Motor neuron (in vitro differentiated cells): ENCODE measurements at regions not wholly inside any gene's neighbourhood (a gene's known extent, or its start where the extent isn't known, plus 50 kb on each side); places are given as distances from the start of the nearest gene placed in this dataset.
A peak's percentile ranks its signal among the peaks of the same experiment; 100 is the strongest.

Source experiments
- ATAC-seq, 8 experiments: fragments of 200-7000 bp; cut with Tn5 transposase; replicated peaks in 6 of 8; 2 replicates each; pipeline ENCODE4 v1.8.0; 2021; ENCODE audit warnings: mild to moderate bottlenecking in 8 of 8, moderate library complexity in 8 of 8
- H3K27ac ChIP-seq, 2 donors: fragments of 250-450 bp; sonication (Bioruptor Pico); 2 replicates each; pipeline ENCODE4 v1.9.0; 2021; ENCODE audit warnings: antibody characterized with exemption in 2 of 2, mild to moderate bottlenecking in 2 of 2, moderate library complexity in 1 of 2
- H3K4me1 ChIP-seq, 2 donors: fragments of 250-450 bp; sonication (Bioruptor Pico); replicated peaks in 1 of 2; 2 replicates each; pipeline ENCODE4 v1.6.1; 2021; ENCODE audit warnings: antibody characterized with exemption in 2 of 2, mild to moderate bottlenecking in 2 of 2, moderate library complexity in 1 of 2
- H3K4me3 ChIP-seq, 5 donors: fragments of 250-450 bp; sonication (Bioruptor Pico); 2 replicates each; pipeline ENCODE4 v1.9.0; 2021; ENCODE audit warnings: antibody characterized with exemption in 5 of 5, mild to moderate bottlenecking in 5 of 5, moderate library complexity in 4 of 5
- WGBS, 10 experiments: fragments of 450-650 bp; shearing (Covaris generic); methylation state at CpG; one replicate each; pipeline ENCODE4 v1.0.0; 2022; 5-methylcytosine and 5-hydroxymethylcytosine counted together
- in situ Hi-C, 9 experiments: fragments of 400-800 bp; cut with MboI; loops; one replicate each; pipeline ENCODE4 v1.15.0; 2021; ENCODE audit warnings: low sequenced_read_pairs in 9 of 9, low pct_unique_long_range_greater_than_20kb in 2 of 9; ENCODE audit not compliant: unreplicated experiment in 9 of 9

- in situ Hi-C loops: no loop called here
These were observed 136.7 kb upstream of the NECTIN1 start for GRCh38 chr11:119865661-119866156.

DNA sequence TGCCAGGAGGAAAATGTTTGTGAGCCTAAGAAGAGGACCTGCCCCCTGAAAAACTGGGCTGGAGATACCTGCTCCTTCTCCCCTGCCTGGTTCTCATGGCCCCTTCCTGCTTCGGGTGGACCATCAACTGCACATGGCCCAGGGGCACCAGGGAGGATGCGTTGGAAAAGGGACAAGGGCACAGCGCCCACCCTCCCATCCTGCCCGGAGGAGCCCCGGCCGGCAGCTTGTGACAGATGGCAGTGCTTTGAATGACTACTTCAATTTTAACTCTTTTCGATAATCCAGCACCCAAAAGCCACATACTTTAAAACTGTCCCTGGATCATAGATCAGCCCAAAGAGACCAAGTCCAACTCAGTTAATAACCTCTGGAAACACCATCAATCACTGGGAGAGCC, 135.8 kb upstream of the NECTIN1 start:
- H3K4me1 ChIP-seq: peaks cover 24 to 33% of the 10 kb centered on the region in 2 donors
- H3K4me3 ChIP-seq: no peak overlapping the region
- in situ Hi-C loops: no loop called here
- 0 to 100% (median 89%) methylated on average over 1 to 2 of the region's 7 CpGs; no CpG with 5 or more reads in 4 of the 10 experiments for WGBS, 10 experiments
- no peak for ATAC-seq
- H3K27ac ChIP-seq: peak overlapping the region in 1 of 2 donors; percentile 62

More at GRCh38 chr11:119865661-119866156, 136.7 kb upstream of the NECTIN1 start:
- no peak overlapping the region for H3K4me3 ChIP-seq
- H3K4me1 ChIP-seq: peaks cover 24 to 33% of the 10 kb centered on the region in 2 donors
- WGBS, 10 experiments: 20 to 80% (median 80%) methylated on average over 1 of the region's 2 CpGs; no CpG with 5 or more reads in 7 of the 10 experiments
- peak in 4 of 8 experiments; percentile 31 to 94 (median 72) for ATAC-seq
- H3K27ac ChIP-seq: no peak overlapping the region

DNA sequence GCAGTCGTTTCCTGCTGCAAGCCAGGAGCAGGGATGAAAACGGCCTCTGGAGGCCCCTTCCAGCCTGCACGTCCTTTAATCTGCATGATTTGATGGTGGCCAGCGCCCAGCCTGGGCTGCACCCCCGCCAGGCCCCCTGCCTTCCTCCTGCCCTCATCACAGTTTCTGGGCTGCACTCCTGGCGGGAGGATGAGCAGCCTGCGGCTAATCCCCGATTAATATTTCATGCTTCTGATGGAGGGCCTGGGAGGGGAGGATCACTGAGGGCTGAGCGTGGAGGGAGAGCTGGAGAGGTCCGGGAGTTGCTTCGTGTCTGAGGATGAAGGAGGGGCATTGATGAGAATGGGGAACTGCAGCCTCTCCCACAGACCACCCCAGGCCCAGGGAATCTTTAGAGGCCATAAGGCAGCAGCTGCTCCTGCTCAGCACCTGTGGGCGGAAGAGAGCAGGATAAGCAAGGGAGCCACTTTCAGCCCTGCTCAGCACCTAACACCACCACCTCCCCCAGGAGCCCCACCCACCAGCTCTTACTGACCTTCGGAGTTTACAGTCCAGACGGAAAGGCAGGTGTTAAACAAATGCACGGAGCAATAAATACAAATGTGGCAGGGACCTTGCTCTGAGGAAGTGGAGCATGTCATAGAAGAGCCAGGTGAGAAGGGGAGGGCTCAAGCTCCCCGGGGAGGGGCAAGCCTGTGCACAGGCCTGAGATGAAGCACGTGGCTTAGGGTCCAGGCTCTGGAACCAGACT, 135.0 kb upstream of the NECTIN1 start:
- peak overlapping the region; percentile 62 to 74 for H3K27ac ChIP-seq
- H3K4me1 ChIP-seq: peaks cover 24 to 33% of the 10 kb centered on the region in 2 donors
- 27 to 45% (median 41%) methylated on average over 1 to 5 of the region's 17 CpGs; no CpG with 5 or more reads in 6 of the 10 experiments for WGBS, 10 experiments
- ATAC-seq: peak in 6 of 8 experiments; percentile 19 to 90 (median 88)
- in situ Hi-C loops: no loop called here
- H3K4me3 ChIP-seq: no peak overlapping the region

GRCh38 chr11:119863236-119863635, 134.2 kb upstream of the NECTIN1 start:
- in situ Hi-C loops: no loop called here
- no peak overlapping the region for H3K4me3 ChIP-seq
- no peak for ATAC-seq
- H3K27ac ChIP-seq: peak overlapping the region; percentile 62 to 74
- WGBS, 10 experiments: 0 to 100% (median 83%) methylated on average over 1 to 4 of the region's 8 CpGs; no CpG with 5 or more reads in 3 of the 10 experiments
- H3K4me1 ChIP-seq: peaks cover 27 to 33% of the 10 kb centered on the region in 2 donors

- 0 to 86% (median 20%) methylated on average over 1 to 2 of the region's 5 CpGs; no CpG with 5 or more reads in 6 of the 10 experiments for WGBS, 10 experiments
- H3K4me1 ChIP-seq: peaks cover 30 to 36% of the 10 kb centered on the region in 2 donors
- ATAC-seq: no peak
These were observed 132.2 kb upstream of the NECTIN1 start for GRCh38 chr11:119861160-119861559.

DNA sequence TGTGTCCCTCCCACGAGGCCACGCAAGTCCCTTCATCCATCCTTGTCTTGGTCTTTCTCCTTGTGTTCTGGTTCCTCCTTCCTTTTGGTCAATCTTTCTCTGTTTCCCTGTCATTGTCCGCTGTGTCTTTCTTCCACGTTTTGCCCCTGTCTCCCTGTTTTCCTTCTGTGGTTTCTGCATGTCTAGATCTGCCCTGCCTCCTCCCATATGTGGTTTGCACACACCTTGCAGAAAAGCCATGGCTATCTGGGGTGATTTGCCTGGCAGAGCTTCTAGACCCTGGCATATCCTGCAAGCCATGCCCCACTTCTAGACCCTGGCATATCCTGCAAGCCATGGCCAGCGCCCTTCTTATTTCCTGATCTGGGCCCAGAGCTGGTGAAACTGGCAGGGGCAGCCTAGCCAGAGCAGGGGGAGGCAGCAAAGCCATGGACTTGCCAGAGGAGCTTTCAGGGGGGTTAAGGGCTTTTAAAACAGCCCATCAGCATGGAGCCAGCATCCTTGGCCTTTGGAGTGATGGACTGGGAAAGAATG, 131.6 kb upstream of the NECTIN1 start:
- no peak for ATAC-seq
- in situ Hi-C loops: no loop called here
- Histone ChIP-seq H3K4me1 (peaks cover 30 to 33% of the 10 kb centered on the region in 2 donors), H3K27ac (no peak overlapping the region), H3K4me3 (no peak overlapping the region)
- WGBS, 10 experiments: 72 to 93% (median 86%) methylated on average over 2 to 5 of the region's 5 CpGs; no CpG with 5 or more reads in 7 of the 10 experiments

More at GRCh38 chr11:119861160-119861559, 132.2 kb upstream of the NECTIN1 start:
- H3K4me3 ChIP-seq: no peak overlapping the region
- H3K27ac ChIP-seq: no peak overlapping the region
- in situ Hi-C loops: no loop called here

GRCh38 chr11:119859684-119860083, 130.7 kb upstream of the NECTIN1 start:
- in situ Hi-C loops: no loop called here
- Histone ChIP-seq H3K4me3 (no peak overlapping the region), H3K27ac (no peak overlapping the region), H3K4me1 (peaks cover 22 to 23% of the 10 kb centered on the region in 2 donors)
- 60 to 100% (median 83%) methylated on average over 1 to 3 of the region's 4 CpGs; no CpG with 5 or more reads in 3 of the 10 experiments for WGBS, 10 experiments
- ATAC-seq: no peak

GRCh38 chr11:119858288-119858687, 129.3 kb upstream of the NECTIN1 start:
- 7 to 100% (median 66%) methylated on average over 1 to 9 of the region's 12 CpGs for WGBS, 10 experiments

DNA sequence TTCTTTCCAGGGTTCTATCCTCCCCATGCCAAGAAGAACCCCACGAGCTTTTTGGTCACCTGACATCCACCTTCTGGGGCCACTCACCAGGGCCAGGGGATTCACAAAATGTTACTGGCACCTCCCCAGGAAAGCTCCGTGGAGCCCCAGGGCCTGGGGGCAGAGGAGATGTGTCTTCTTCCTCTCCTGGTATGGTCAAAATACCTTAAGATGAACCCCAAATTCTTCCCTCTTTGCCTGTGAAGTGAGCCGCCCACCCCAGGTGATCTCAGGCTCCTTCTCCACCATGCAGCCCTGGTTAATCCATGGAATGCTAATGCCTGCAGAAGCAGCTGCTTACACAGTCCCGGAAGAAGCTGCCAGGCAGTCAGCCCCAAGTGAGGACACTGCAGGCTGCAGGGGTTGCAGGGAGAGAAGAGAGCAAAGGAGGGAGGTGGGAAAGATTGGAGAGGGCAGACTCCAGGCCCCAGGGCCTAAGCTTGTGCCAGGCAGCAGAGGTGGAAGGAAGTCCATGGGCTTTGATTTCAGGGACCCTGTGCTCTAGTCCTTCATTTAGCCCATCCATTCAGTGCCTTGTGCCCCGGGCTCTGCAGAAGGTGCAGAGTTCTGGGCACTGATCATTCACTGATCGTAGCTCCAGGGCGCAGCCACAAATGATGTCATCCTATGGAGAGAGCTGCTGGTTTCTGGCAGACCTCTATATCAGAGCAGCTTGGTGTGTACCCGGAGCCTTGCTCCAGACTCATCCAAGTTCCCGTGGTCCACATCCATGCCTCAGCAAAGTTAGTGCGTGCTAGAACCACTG, 127.9 kb upstream of the NECTIN1 start:
- Histone ChIP-seq H3K27ac (no peak overlapping the region), H3K4me3 (no peak overlapping the region), H3K4me1 (peaks cover 2 to 5% of the 10 kb centered on the region in 2 donors)
- peak in 6 of 8 experiments; percentile 67 to 86 (median 70) for ATAC-seq
- 0 to 81% (median 50%) methylated on average over 1 to 8 of the region's 10 CpGs; no CpG with 5 or more reads in 4 of the 10 experiments for WGBS, 10 experiments
- in situ Hi-C loops: no loop called here

More at GRCh38 chr11:119858288-119858687, 129.3 kb upstream of the NECTIN1 start:
- Histone ChIP-seq H3K4me1 (peaks cover 8 to 9% of the 10 kb centered on the region in 2 donors), H3K4me3 (no peak overlapping the region), H3K27ac (no peak overlapping the region)
- in situ Hi-C loops: no loop called here
- ATAC-seq: no peak

GRCh38 chr11:119855066-119855465, 126.1 kb upstream of the NECTIN1 start:
- H3K4me1 ChIP-seq: peaks cover 2 to 5% of the 10 kb centered on the region in 2 donors
- no peak for ATAC-seq
- no peak overlapping the region for H3K4me3 ChIP-seq
- 13 to 79% (median 57%) methylated on average over 1 of the region's 1 CpG; no CpG with 5 or more reads in 3 of the 10 experiments for WGBS, 10 experiments
- in situ Hi-C loops: no loop called here
- no peak overlapping the region for H3K27ac ChIP-seq

DNA sequence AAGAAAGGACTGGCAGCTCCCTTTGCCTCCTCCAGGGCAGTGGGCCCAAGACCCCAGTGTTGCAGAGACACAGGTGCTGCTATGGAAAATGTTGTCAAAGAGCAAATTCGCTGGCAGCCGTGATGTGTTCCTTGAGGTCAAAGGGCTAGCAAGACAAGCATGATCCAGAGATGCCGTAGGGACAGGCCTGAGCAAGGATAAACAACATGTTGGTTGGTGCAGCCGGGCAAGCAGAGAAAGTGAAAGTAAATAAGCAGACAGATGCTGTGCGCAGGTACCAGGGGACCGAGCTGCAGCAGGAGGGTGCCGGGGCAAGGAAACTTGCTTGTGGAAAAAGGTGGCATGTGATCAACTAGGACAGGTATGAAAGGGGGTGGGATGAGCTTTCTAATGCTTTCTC, 125.5 kb upstream of the NECTIN1 start:
- in situ Hi-C loops: no loop called here
- WGBS, 10 experiments: 20 to 100% (median 86%) methylated on average over 1 to 7 of the region's 7 CpGs; no CpG with 5 or more reads in 1 of the 10 experiments
- peak in 1 of 8 experiments; percentile 30 for ATAC-seq
- H3K4me1 ChIP-seq: peaks cover 2 to 5% of the 10 kb centered on the region in 2 donors
- H3K4me3 ChIP-seq: no peak overlapping the region
- H3K27ac ChIP-seq: no peak overlapping the region

GRCh38 chr11:119853581-119854360, 124.8 kb upstream of the NECTIN1 start:
- in situ Hi-C loops: no loop called here
- Histone ChIP-seq H3K4me3 (no peak overlapping the region), H3K27ac (no peak overlapping the region), H3K4me1 (peaks cover 2 to 5% of the 10 kb centered on the region in 2 donors)
- 20 to 94% (median 80%) methylated on average over 1 to 11 of the region's 15 CpGs; no CpG with 5 or more reads in 4 of the 10 experiments for WGBS, 10 experiments
- no peak for ATAC-seq
